Neural progenitor cell (in vitro differentiated cells): ENCODE measurements at regions not wholly inside any gene's neighbourhood (a gene's known extent, or its start where the extent isn't known, plus 50 kb on each side); places are given as distances from the start of the nearest gene placed in this dataset.
A peak's percentile ranks its signal among the peaks of the same experiment; 100 is the strongest.

Experiments
- DNase-seq: peaks from one replicate; pipeline ENCODE4 v3.0.0-alpha.2; 2016; ENCODE audit warnings: low spot score
- H2AFZ ChIP-seq: fragments of 200-600 bp; sonication (generic); replicated peaks from 2 replicates; pipeline ENCODE4 v1.6.1; 2016; ENCODE audit warnings: antibody characterized with exemption
- H3F3A ChIP-seq: fragments of 200-600 bp; sonication (generic); 2 replicates; pipeline ENCODE4 v1.6.1; 2016; ENCODE audit warnings: antibody characterized with exemption, low read depth
- H3K27ac ChIP-seq: fragments of 200-600 bp; sonication (generic); 2 replicates; pipeline ENCODE4 v1.5.1; 2016; ENCODE audit warnings: mild to moderate bottlenecking
- H3K27me3 ChIP-seq: fragments of 200-600 bp; sonication (generic); 2 replicates; pipeline ENCODE4 v1.6.1; 2016; ENCODE audit warnings: mild to moderate bottlenecking, moderate library complexity
- H3K36me3 ChIP-seq: fragments of 200-600 bp; sonication (generic); 2 replicates; pipeline ENCODE4 v1.5.1; 2016
- H3K4me1 ChIP-seq: fragments of 200-600 bp; sonication (generic); 2 replicates; pipeline ENCODE4 v1.6.1; 2016; ENCODE audit warnings: mixed run types
- H3K4me2 ChIP-seq: fragments of 200-600 bp; sonication (generic); 2 replicates; pipeline ENCODE4 v1.6.1; 2016
- H3K4me3 ChIP-seq: fragments of 200-600 bp; sonication (generic); 2 replicates; pipeline ENCODE4 v1.5.1; 2016
- H3K79me2 ChIP-seq: fragments of 200-600 bp; sonication (generic); 2 replicates; pipeline ENCODE4 v1.6.1; 2016; ENCODE audit warnings: low read depth
- H3K9ac ChIP-seq: fragments of 200-600 bp; sonication (generic); 2 replicates; pipeline ENCODE4 v1.6.1; 2016
- H3K9me3 ChIP-seq: fragments of 200-600 bp; sonication (generic); 2 replicates; pipeline ENCODE4 v1.5.1; 2016; ENCODE audit warnings: low read depth
- H4K20me1 ChIP-seq: fragments of 200-600 bp; sonication (generic); 2 replicates; pipeline ENCODE4 v1.6.1; 2016; ENCODE audit warnings: low read depth
- H3K27ac Mint-ChIP-seq: 3 replicates; pipeline ENCODE4 v1.8.0; 2021; ENCODE audit warnings: mixed read lengths
- H3K27me3 Mint-ChIP-seq: 2 replicates; pipeline ENCODE4 v1.8.0; 2022; ENCODE audit warnings: low read depth, mild to moderate bottlenecking, inconsistent platforms, moderate library complexity, mixed read lengths; ENCODE audit not compliant: insufficient read depth
- H3K36me3 Mint-ChIP-seq: 3 replicates; pipeline ENCODE4 v1.8.0; 2021; ENCODE audit warnings: mixed read lengths
- H3K4me1 Mint-ChIP-seq: 3 replicates; pipeline ENCODE4 v1.8.0; 2021; ENCODE audit warnings: mixed read lengths
- H3K4me3 Mint-ChIP-seq: 3 replicates; pipeline ENCODE4 v1.8.0; 2021; ENCODE audit warnings: mild to moderate bottlenecking, moderate library complexity, mixed read lengths
- H3K9me3 Mint-ChIP-seq: 3 replicates; pipeline ENCODE4 v1.8.0; 2020; ENCODE audit warnings: mixed read lengths
- CTCF ChIP-seq: fragments of 200-600 bp; sonication (generic); IDR thresholded peaks from 2 replicates; pipeline ENCODE4 v1.5.1; 2017; ENCODE audit warnings: antibody characterized with exemption, mild to moderate bottlenecking
- EZH2 ChIP-seq: fragments of 200-600 bp; sonication (generic); IDR thresholded peaks from 2 replicates; pipeline ENCODE4 v1.6.1; 2017; ENCODE audit warnings: antibody characterized with exemption, mild to moderate bottlenecking, moderate library complexity
- EZH2phosphoT487 ChIP-seq: fragments of 200-600 bp; sonication (generic); IDR thresholded peaks from 2 replicates; pipeline ENCODE4 v1.6.1; 2017; ENCODE audit warnings: antibody characterized with exemption

- Histone ChIP-seq H3K9ac (no peak overlapping the region), H3K79me2 (no peaks in the 10 kb centered on the region), H3K27me3 (no peaks in the 10 kb centered on the region), H2AFZ (peak overlapping the region; percentile 91), H3K4me1 (peaks cover 35% of the 10 kb centered on the region), H3K4me3 (no peak overlapping the region), H3K36me3 (no peaks in the 10 kb centered on the region), H3F3A (peaks cover 4% of the 10 kb centered on the region), H3K9me3 (no peaks in the 10 kb centered on the region), H4K20me1 (no peaks in the 10 kb centered on the region), H3K27ac (peak overlapping the region; percentile 57), H3K4me2 (peak overlapping the region; percentile 14)
- H3K36me3 Mint-ChIP-seq, result no peaks in the 10 kb centered on the region
- TF ChIP-seq EZH2phosphoT487 (no peak), CTCF (no peak), EZH2 (no peak)
- DNase-seq, result no peak
- peaks cover 49% of the 10 kb centered on the region for H3K4me1 Mint-ChIP-seq
- peak overlapping the region; percentile 29 for H3K27ac Mint-ChIP-seq
- no peaks in the 10 kb centered on the region for H3K9me3 Mint-ChIP-seq
- no peak overlapping the region for H3K4me3 Mint-ChIP-seq
- peaks cover 7% of the 10 kb centered on the region for H3K27me3 Mint-ChIP-seq
Observed at GRCh38 chr3:34300621-34301020, 502.2 kb downstream of the PDCD6IP start.

- Histone ChIP-seq H3K4me2 (peak overlapping the region; percentile 14), H3K27me3 (no peaks in the 10 kb centered on the region), H3K79me2 (no peaks in the 10 kb centered on the region), H3K27ac (peak overlapping the region; percentile 57), H3K9ac (no peak overlapping the region), H3K36me3 (no peaks in the 10 kb centered on the region), H2AFZ (peak overlapping the region; percentile 91), H3K9me3 (no peaks in the 10 kb centered on the region), H4K20me1 (no peaks in the 10 kb centered on the region), H3K4me3 (no peak overlapping the region), H3F3A (peaks cover 4% of the 10 kb centered on the region), H3K4me1 (peaks cover 35% of the 10 kb centered on the region)
- peaks cover 53% of the 10 kb centered on the region for H3K4me1 Mint-ChIP-seq
- no peaks in the 10 kb centered on the region for H3K9me3 Mint-ChIP-seq
- no peak for TF ChIP-seq EZH2phosphoT487
- TF ChIP-seq EZH2, result no peak
- TF ChIP-seq CTCF, result no peak
- peak overlapping the region; percentile 81 for H3K27ac Mint-ChIP-seq
- peak; percentile 48 for DNase-seq
- H3K36me3 Mint-ChIP-seq, result no peaks in the 10 kb centered on the region
- H3K27me3 Mint-ChIP-seq, result peaks cover 10% of the 10 kb centered on the region
- H3K4me3 Mint-ChIP-seq, result no peak overlapping the region
Observed at GRCh38 chr3:34301313-34301712, 502.9 kb downstream of the PDCD6IP start.

- Histone ChIP-seq H3K4me2 (no peak overlapping the region), H4K20me1 (no peaks in the 10 kb centered on the region), H3K9me3 (no peaks in the 10 kb centered on the region), H2AFZ (no peak overlapping the region), H3K79me2 (no peaks in the 10 kb centered on the region), H3K36me3 (no peaks in the 10 kb centered on the region), H3K27ac (no peak overlapping the region), H3K9ac (no peak overlapping the region), H3K4me1 (peaks cover 31% of the 10 kb centered on the region), H3K4me3 (no peak overlapping the region), H3F3A (peaks cover 4% of the 10 kb centered on the region), H3K27me3 (no peaks in the 10 kb centered on the region)
- Mint-ChIP-seq H3K9me3 (peaks cover 3% of the 10 kb centered on the region), H3K27ac (peak overlapping the region; percentile 67), H3K36me3 (no peaks in the 10 kb centered on the region), H3K27me3 (peaks cover 9% of the 10 kb centered on the region), H3K4me1 (peaks cover 51% of the 10 kb centered on the region), H3K4me3 (no peak overlapping the region)
- DNase-seq, result no peak
- TF ChIP-seq EZH2 (no peak), EZH2phosphoT487 (no peak), CTCF (no peak)
Observed at GRCh38 chr3:34305266-34305665, 506.8 kb downstream of the PDCD6IP start.
